Retina (tissue), 1 donor: ENCODE measurements at regions not wholly inside any gene's neighbourhood (a gene's known extent, or its start where the extent isn't known, plus 50 kb on each side); places are given as distances from the start of the nearest gene placed in this dataset.

Source experiments
- DNase-seq: peaks from one replicate; pipeline ENCODE4 v3.0.0-alpha.2; 2016

GRCh38 chr4:24279469-24279868, 304.9 kb downstream of the DHX15 start:
- DNase-seq = no peak

- DNase-seq = no peak
Measured at GRCh38 chr4:24278693-24279092, 305.7 kb downstream of the DHX15 start.

DNA sequence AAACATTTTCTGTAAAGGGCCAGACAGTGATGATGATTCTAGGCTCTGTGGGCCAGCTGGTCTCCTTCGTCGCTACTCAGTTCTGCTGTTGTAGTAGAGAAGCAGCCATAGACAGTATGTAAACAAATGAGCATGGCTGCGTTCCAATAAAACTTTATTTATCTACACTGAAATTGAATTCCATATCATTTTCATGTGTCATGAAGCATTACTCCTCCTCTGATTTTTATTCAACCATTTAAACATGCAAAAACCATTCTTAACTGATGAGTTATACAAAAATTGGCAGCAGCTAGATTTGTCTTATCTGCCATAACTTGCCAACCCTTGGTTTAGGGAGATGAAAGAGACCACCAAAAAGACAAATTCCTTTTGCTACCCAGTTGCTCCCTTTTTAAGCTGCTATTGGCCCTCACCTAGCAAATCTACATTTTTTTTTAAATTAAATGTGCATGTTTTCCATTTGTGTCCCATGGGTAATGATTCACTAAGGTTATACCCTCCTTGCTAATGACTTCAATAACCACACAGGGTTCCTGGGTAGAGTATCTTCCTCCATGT, 309.9 kb downstream of the DHX15 start:
- DNase-seq = no peak

- no peak for DNase-seq
Measured at GRCh38 chr4:24273136-24273535, 311.2 kb downstream of the DHX15 start.

- DNase-seq = no peak
Measured at GRCh38 chr4:24266951-24267722, 317.2 kb downstream of the DHX15 start.

- no peak for DNase-seq
Measured at GRCh38 chr4:24265989-24266388, 318.4 kb downstream of the DHX15 start.

- DNase-seq = no peak
Measured at GRCh38 chr4:24262616-24263015, 321.7 kb downstream of the DHX15 start.

DNA sequence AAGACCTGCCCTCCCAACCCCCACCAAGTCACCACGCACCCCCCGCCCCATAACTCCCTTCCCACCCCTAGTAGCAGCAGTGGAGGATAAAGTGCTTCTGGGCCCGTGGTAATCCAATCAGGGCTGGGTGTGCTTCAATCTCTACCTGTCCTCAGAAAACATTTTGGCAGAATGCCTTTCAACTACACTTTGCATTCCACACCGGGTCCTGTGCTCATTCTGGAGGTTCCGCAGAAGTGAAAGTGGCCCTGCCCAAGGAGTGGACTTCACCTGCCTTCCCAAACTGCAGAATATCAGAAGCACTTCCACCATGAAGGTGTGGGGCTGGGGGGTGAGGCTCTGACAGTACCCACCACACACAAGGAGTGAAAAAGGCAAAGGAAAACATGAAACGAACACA, 322.3 kb downstream of the DHX15 start:
- DNase-seq = no peak

DNA sequence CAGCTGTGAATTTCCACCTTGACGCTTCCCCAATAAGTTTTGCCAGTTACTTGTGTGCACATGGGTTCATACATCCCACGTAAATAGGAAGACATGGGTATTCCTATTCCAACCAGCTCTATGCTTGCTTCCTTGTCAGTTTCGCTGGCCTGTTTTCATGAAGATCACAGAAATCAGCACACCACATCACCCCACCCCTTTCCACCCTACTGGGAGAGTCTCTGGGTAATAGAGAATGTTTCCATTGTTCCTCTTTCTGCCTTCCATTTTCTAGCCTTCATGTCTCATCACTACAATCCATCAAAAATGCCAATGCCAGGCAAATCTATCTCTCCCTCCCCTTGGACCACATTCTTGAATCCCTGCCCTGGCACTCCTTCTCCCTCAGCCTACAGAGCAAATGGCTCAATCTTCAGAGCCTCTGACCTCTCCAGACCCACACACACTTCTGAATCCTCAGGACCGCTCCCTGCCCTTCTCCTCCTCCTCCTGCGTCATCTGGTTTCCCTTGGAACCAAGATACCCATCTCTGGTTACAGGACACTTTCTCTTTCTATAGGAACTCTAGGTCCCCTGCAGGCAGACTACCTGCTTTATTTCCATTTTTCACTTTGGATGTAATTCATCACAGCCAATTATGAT, 323.3 kb downstream of the DHX15 start:
- DNase-seq = peak; percentile 33

DNA sequence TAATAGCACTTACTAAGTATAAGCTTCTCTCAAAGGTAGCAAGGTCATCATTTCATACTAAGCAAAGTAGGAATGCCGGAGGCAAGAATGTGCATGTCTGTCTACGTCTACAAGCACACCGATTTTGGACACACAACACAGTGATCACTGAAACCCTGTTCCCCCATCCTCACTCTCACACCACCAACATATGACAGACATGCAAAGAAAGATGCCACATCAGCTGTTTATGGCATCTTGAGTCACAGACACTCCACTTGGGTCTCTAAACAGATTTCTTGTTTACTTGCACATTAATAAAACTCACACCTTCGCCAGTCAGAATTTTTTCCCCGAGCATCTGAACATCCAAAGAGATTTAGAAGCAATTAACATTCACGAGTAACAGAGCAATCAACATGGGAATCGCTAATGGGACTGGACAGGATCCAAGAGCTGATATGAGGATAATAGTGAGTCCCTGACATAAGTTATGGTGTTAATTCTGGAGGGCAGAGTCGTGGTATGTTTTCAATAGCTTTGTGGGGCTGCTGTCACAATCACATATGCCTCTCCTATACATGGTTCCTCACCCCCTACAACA, 324.1 kb downstream of the DHX15 start:
- peak; percentile 19 for DNase-seq

DNA sequence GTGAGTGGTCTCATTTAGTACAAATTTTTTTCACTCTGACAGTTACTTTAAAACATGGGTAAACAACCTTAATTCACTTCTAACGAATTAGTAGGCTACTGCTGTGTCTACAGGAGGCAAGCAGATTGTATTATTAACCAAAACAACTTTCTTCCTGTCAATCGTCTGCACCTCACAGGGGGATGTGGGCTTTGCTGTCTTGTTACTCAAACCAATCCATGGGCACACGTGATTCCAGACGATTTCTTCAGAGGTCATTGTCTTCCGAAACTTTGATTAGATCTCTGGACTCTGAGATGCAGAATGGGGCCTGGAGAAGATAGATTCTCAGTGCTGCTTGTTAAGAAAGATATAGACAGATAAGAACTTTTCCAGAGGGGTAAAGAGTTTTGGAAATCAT, 327.8 kb downstream of the DHX15 start:
- DNase-seq = no peak

- no peak for DNase-seq
Measured at GRCh38 chr4:24256066-24256465, 328.3 kb downstream of the DHX15 start.

GRCh38 chr4:24252121-24252520, 332.2 kb downstream of the DHX15 start:
- no peak for DNase-seq

DNA sequence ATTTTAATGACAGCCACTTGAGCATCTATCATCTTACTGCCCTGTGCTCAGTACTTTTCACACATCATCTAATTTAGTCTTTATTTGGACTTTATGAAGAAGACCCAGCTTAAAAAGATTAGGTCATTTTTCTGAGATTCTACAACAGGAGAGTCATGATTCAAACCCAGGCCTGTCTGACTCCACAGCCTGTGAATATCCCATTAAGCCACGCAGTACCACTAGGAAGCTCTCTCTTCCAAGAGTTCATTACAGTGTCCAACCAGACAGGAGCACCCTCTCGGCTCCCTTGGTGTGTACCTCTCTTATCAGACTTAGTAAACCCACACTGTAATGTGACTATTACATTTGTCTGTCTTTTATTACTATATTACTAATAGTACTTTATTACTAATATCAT, 332.8 kb downstream of the DHX15 start:
- no peak for DNase-seq

DNA sequence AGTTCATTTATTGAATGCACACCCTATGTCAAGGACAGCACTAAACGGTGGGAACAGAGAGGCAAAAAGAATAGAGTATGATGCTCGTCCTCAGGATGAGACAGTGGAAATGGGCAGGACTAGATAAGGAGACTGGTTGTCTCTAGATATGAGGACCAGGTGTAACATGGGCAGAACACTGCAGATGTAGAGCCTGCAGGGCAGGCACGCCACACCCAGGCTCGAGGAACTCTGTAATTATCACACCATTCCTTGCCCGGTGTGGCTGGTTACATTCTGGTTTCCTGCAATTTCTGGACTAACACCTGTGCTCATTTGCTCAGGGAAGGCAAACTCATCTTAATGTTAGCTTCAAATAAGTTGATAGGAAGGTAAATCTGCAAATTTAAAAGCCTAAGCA, 334.4 kb downstream of the DHX15 start:
- no peak for DNase-seq

- no peak for DNase-seq
Measured at GRCh38 chr4:24248674-24249630, 335.4 kb downstream of the DHX15 start.

- DNase-seq = peak; percentile 22
Measured at GRCh38 chr4:24245491-24245820, 338.9 kb downstream of the DHX15 start.

GRCh38 chr4:24244663-24245490, 339.5 kb downstream of the DHX15 start:
- peak; percentile 50 for DNase-seq

GRCh38 chr4:24243641-24244040, 340.7 kb downstream of the DHX15 start:
- DNase-seq = no peak

DNA sequence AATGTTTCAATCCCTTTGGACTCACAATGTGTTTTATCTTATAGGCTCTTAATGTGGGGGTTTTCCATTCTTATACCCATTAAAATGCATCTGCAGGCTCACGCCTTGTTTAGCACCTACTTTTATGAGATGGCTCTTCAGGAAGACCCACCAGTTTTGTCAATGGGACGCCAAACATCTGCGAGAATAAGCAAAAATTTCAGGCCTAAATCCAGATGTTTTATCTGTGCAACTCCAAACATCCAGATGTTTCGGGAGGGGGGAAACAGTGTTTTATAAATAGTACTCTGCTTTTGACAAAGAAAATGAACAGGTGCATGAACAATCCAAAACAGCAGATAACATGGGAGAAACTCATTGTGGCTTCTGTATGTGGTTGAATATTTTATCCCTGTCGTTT, 342.8 kb downstream of the DHX15 start:
- no peak for DNase-seq

- no peak for DNase-seq
Measured at GRCh38 chr4:24240655-24241054, 343.7 kb downstream of the DHX15 start.

DNA sequence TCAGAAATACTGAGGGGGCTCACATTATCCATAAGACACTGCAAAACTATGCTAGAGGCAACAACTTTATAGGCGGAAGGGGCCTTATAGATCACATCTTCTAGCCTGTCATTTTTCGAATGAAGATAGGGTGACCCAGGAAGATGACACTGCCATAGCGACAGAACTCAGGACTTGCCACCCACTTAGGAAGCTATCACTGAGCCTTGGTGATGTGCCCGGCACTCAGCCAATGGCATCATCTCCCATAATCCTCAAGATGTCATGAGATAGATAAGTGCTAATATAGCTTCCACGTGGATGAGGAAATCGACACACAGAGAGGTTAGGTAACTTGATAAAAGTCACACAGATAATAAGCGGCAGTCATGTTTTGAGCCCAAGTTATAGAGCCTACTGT, 346.6 kb downstream of the DHX15 start:
- no peak for DNase-seq
